Pancreas (tissue), 10 donors: ENCODE measurements at regions not wholly inside any gene's neighbourhood (a gene's known extent, or its start where the extent isn't known, plus 50 kb on each side); places are given as distances from the start of the nearest gene placed in this dataset.

Experiments
- ATAC-seq, 4 donors: fragments of 200-7000 bp; cut with Tn5 transposase; one replicate each; pipeline versions ENCODE4 v1.8.0 to v1.9.1; 2020; ENCODE audit warnings: mild to moderate bottlenecking in 4 of 4, moderate library complexity in 4 of 4
- DNase-seq, 6 donors: peaks; one replicate each; pipeline ENCODE4 v3.0.0-alpha.2; 2020
- FAIRE-seq: peaks from 2 replicates; lab custom pipeline; 2012; peaks lifted over from hg19 to GRCh38; lab: Jason Lieb, UNC
- H3K27ac ChIP-seq, 4 donors: fragments of 200-600 bp; sonication (generic); 1 replicate in 3 of 4; 2 replicates in 1 of 4; pipeline versions ENCODE4 v1.5.0 to v1.8.0; 2020
- H3K27me3 ChIP-seq, 4 donors: fragments of 200-600 bp; one replicate each; pipeline ENCODE4 v1.8.0; 2021
- H3K36me3 ChIP-seq, 3 donors: fragments of 200-600 bp; sonication (generic) in 1 of 3; one replicate each; pipeline versions ENCODE4 v1.5.0 to v1.8.0; 2020 to 2021
- H3K4me1 ChIP-seq, 3 donors: fragments of 200-600 bp; one replicate each; pipeline ENCODE4 v1.8.0; 2021
- H3K4me3 ChIP-seq, 4 donors: fragments of 200-600 bp; sonication (generic) in 2 of 4; one replicate each; pipeline versions ENCODE4 v1.5.0 to v1.8.0; 2020 to 2021
- H3K9me3 ChIP-seq, 4 donors: fragments of 200-600 bp; one replicate each; pipeline ENCODE4 v1.8.0; 2021
- CTCF ChIP-seq, 4 donors: fragments of 200-600 bp; sonication (generic) in 3 of 4; IDR thresholded peaks; one replicate each; pipeline versions ENCODE4 v1.5.0 to v1.8.0; 2021; ENCODE audit warnings: antibody characterized with exemption in 4 of 4
- WGBS, 2 donors: extraction: QIAGEN DNeasy Blood & Tissue Kit; methylation state at CpG; one replicate each; pipeline ENCODE4 v1.1.7; 2013; 5-methylcytosine and 5-hydroxymethylcytosine counted together
- intact Hi-C, 3 donors: fragments of 100-400 bp; cut with DNase I; formaldehyde crosslinking; loops; one replicate each; pipeline versions ENCODE4 v1.11.1 to v1.14.2; 2022
- donor health status: healthy with polysubstance abuse.
- donor health status: DM: no; HTN: no; CAD: no; lungs with moderate emphysema.
- donor health status: DM: no; HTN: no; CAD: no.
- donor health status: control.
- donor health status: control.
- donor health status: Bipolar disorder and iron deficiency.
- donor health status: DM: yes; HTN: yes; CAD: no.
- donor health status: DM: no; HTN: no; CAD: no.
- donor health status: DM: no; HTN: no; CAD: no.
- donor health status: DM: yes; HTN: yes; CAD: no.

DNA sequence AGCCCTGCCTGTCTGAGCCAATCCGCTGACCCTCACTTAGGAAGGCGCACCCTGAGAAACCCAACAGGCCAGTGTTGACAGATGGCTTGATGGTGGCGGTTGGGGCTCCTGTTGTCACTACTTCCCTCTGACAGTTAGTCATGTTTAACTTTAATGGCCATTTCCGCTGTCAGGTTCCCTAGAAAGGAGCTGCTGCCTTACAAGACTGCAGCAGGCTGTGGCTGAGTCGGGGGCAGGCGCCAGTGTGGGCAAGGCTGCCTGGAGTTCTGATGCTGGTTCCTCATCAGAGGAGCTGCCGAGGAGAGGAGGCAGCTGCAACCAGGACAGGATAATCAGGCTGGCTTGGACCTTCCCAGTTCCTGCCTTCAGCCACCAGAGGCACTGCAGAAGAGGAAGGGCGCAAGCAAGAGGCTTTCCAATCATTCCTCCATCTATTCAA is 223.2 kb upstream of the DYNLRB2 start:
- DNase-seq (no peak), FAIRE-seq (no peak), ATAC-seq (no peak)
- 76 to 78% methylated on average over 8 of the region's 8 CpGs for WGBS, 2 donors
- no peaks in the 10 kb centered on the region for H3K36me3 ChIP-seq
- peaks cover 0 to 4% (median 0%) of the 10 kb centered on the region in 4 donors for H3K27me3 ChIP-seq
- no peak overlapping the region for H3K27ac ChIP-seq
- TF ChIP-seq CTCF (IDR thresholded peaks at IDR 0.05), result no peak
- no peaks in the 10 kb centered on the region for H3K4me1 ChIP-seq
- H3K4me3 ChIP-seq, result no peak overlapping the region
- intact Hi-C loops, result no loop called here
- H3K9me3 ChIP-seq, result no peaks in the 10 kb centered on the region

DNA sequence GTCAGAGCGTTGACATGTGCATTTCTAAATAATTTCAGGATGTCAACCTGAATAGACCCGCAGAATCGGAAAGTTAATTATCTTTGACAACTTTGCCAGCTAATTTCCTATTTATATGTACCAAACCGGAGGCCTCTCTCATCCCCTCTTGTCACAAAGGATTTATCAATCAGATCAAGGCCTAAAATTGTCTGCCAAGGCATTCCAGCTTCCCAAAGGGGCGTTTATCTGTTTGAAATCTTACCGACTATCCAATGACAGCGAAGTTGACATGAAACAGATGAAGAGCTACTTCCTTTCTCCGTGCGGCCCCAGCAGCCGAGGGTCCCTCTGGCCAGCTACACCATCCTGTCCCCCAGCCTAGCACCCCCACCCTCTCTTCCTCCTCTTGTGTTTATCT is 223.7 kb upstream of the DYNLRB2 start:
- TF ChIP-seq CTCF (IDR thresholded peaks at IDR 0.05), result no peak
- Histone ChIP-seq H3K4me3 (no peak overlapping the region), H3K36me3 (no peaks in the 10 kb centered on the region), H3K27ac (no peak overlapping the region), H3K4me1 (no peaks in the 10 kb centered on the region), H3K27me3 (peaks cover 0 to 4% (median 0%) of the 10 kb centered on the region in 4 donors), H3K9me3 (no peaks in the 10 kb centered on the region)
- DNase-seq (no peak), FAIRE-seq (no peak), ATAC-seq (no peak)
- intact Hi-C loops, result no loop called here
- WGBS, 2 donors, result 70 to 78% methylated on average over 10 of the region's 10 CpGs

DNA sequence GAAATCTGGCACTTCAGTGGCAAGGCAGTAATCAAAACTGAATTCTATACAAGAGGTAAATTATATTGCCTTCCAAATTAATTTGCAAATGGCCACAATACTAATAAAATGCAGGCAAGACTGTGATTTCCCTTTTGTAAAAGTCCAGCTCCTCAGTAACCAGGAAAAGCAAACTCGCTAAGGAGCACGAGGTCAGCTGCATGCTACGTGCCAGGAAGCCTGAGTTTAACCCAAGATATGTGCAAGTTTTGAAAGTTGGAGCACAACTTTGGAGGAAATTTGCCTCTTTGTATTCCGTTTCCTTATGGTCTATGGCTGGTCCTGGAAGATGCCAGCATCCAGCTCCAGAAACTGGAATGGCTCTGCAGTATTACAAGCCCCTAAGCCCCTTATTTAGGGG is 226.8 kb upstream of the DYNLRB2 start:
- 52 to 60% methylated on average over 4 of the region's 4 CpGs for WGBS, 2 donors
- no peak for ATAC-seq
- no peak for TF ChIP-seq CTCF (IDR thresholded peaks at IDR 0.05)

DNA sequence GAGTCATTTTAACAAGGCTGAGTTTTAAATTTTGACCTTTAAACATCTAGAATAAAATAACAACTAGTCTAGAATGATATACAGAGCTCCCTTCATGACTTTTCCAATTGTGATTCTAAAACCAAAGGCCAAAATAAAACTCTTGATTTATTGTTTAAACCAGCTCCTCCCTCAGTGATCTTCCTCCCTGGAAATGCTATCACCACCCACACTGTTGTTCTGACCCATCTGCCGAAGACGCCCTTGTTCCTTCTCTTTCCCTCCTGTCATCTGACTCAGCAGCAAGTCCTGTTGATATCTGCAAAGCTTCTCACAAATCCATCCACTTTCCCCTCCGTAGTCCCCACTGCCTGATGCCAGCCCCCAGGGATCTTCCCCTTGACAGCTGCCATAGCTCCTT is 231.6 kb upstream of the DYNLRB2 start:
- Histone ChIP-seq H3K36me3 (no peaks in the 10 kb centered on the region), H3K4me1 (no peaks in the 10 kb centered on the region), H3K27ac (no peak overlapping the region), H3K9me3 (no peaks in the 10 kb centered on the region), H3K4me3 (no peak overlapping the region), H3K27me3 (no peaks in the 10 kb centered on the region)
- no peak for TF ChIP-seq CTCF (IDR thresholded peaks at IDR 0.05)
- FAIRE-seq (no peak), ATAC-seq (no peak), DNase-seq (no peak)
- 67 to 88% methylated on average over 3 of the region's 3 CpGs for WGBS, 2 donors
- intact Hi-C loops, result no loop called here

More for the DNA sequence above, 226.8 kb upstream of the DYNLRB2 start:
- DNase-seq (no peak), FAIRE-seq (no peak)
- intact Hi-C loops, result no loop called here
- Histone ChIP-seq H3K27ac (no peak overlapping the region), H3K27me3 (peaks cover 0 to 4% (median 0%) of the 10 kb centered on the region in 4 donors), H3K4me3 (no peak overlapping the region), H3K36me3 (no peaks in the 10 kb centered on the region), H3K4me1 (no peaks in the 10 kb centered on the region), H3K9me3 (no peaks in the 10 kb centered on the region)

DNA sequence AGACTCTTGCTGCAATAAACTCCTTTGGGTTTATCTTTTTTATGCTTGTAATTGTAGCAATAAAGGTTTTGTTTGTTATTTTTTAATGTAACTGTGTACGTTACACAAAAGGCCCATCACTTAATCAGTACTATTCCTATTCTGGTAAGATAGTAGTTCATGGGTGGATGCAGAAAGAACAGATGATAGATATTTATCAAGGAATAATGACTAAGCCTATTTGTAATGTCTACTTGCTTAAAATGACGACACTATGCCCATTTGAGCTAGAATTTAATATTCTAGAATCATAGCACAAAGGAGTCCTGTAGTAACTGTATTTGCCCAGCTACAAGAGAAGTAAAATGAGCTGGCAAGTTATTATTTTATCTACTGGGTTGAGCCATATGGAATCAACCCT is 235.4 kb upstream of the DYNLRB2 start:
- FAIRE-seq (no peak), ATAC-seq (no peak), DNase-seq (no peak)
- TF ChIP-seq CTCF (IDR thresholded peaks at IDR 0.05), result no peak
- WGBS, 2 donors, result 72 to 82% methylated on average over 2 of the region's 2 CpGs
- no peaks in the 10 kb centered on the region for H3K9me3 ChIP-seq
- no peaks in the 10 kb centered on the region for H3K27me3 ChIP-seq
- H3K4me1 ChIP-seq, result no peaks in the 10 kb centered on the region
- H3K36me3 ChIP-seq, result no peaks in the 10 kb centered on the region
- intact Hi-C loops, result no loop called here
- no peak overlapping the region for H3K27ac ChIP-seq
- no peak overlapping the region for H3K4me3 ChIP-seq
